HG02852 (cell line): ENCODE measurements at regions not wholly inside any gene's neighbourhood (a gene's known extent, or its start where the extent isn't known, plus 50 kb on each side); places are given as distances from the start of the nearest gene placed in this dataset.

Source experiments
- ATAC-seq: cut with Tn5 transposase; IDR thresholded peaks from one replicate; pipeline ENCODE4 v1.9.1; 2021; ENCODE audit warnings: mild to moderate bottlenecking, moderate library complexity; ENCODE audit not compliant: unreplicated experiment

GRCh38 chr18:66764230-66764629, 160.3 kb upstream of the CDH19 start:
- no peak for ATAC-seq

GRCh38 chr18:66761166-66761565, 157.3 kb upstream of the CDH19 start:
- no peak for ATAC-seq

- no peak for ATAC-seq
These were observed 156.7 kb upstream of the CDH19 start for GRCh38 chr18:66760559-66760958.

- ATAC-seq: no peak
These were observed 155.3 kb upstream of the CDH19 start for GRCh38 chr18:66759050-66759828.

- no peak for ATAC-seq
These were observed 154.1 kb upstream of the CDH19 start for GRCh38 chr18:66757946-66758345.

GRCh38 chr18:66754335-66754734, 150.4 kb upstream of the CDH19 start:
- ATAC-seq: no peak

GRCh38 chr18:66752733-66753132, 148.8 kb upstream of the CDH19 start:
- ATAC-seq: no peak

- ATAC-seq: no peak
These were observed 145.7 kb upstream of the CDH19 start for GRCh38 chr18:66749481-66750035.

- ATAC-seq: no peak
These were observed 145.1 kb upstream of the CDH19 start for GRCh38 chr18:66749030-66749429.

- ATAC-seq: no peak
These were observed 138.9 kb upstream of the CDH19 start for GRCh38 chr18:66742832-66743231.

- no peak for ATAC-seq
These were observed 132.0 kb upstream of the CDH19 start for GRCh38 chr18:66735933-66736332.

GRCh38 chr18:66734451-66734850, 130.6 kb upstream of the CDH19 start:
- ATAC-seq: no peak

GRCh38 chr18:66731890-66732289, 128.0 kb upstream of the CDH19 start:
- ATAC-seq: no peak

GRCh38 chr18:66729442-66730239, 125.8 kb upstream of the CDH19 start:
- no peak for ATAC-seq

GRCh38 chr18:66728951-66729350, 125.1 kb upstream of the CDH19 start:
- ATAC-seq: no peak

GRCh38 chr18:66727991-66728390, 124.1 kb upstream of the CDH19 start:
- no peak for ATAC-seq

- ATAC-seq: no peak
These were observed 120.9 kb upstream of the CDH19 start for GRCh38 chr18:66724664-66725356.

- ATAC-seq: no peak
These were observed 118.8 kb upstream of the CDH19 start for GRCh38 chr18:66722671-66723070.

GRCh38 chr18:66708646-66709045, 104.8 kb upstream of the CDH19 start:
- no peak for ATAC-seq

GRCh38 chr18:66707473-66707872, 103.6 kb upstream of the CDH19 start:
- ATAC-seq: no peak

- no peak for ATAC-seq
These were observed 91.4 kb upstream of the CDH19 start for GRCh38 chr18:66695281-66695680.
